Stomach (tissue), 8 donors: ENCODE measurements at regions not wholly inside any gene's neighbourhood (a gene's known extent, or its start where the extent isn't known, plus 50 kb on each side); places are given as distances from the start of the nearest gene placed in this dataset.

ENCODE experiments used
- DNase-seq, 2 donors: peaks; one replicate each; pipeline versions ENCODE4 v3.0.0 to v3.0.0-alpha.2; 2013 to 2019
- H3K27ac ChIP-seq, 5 donors: fragments of 200-600 bp in 4 of 5; sonication (generic) in 4 of 5; one replicate each; pipeline ENCODE4 v1.5.1; 2013 to 2019; ENCODE audit warnings: mild to moderate bottlenecking in 1 of 5, moderate library complexity in 1 of 5
- H3K27me3 ChIP-seq, 3 donors: fragments of 200-600 bp; sonication (generic); one replicate each; pipeline ENCODE4 v1.5.1; 2017 to 2019; ENCODE audit warnings: mixed run types in 1 of 3
- H3K36me3 ChIP-seq, 4 donors: fragments of 200-600 bp; sonication (generic); 1 replicate in 3 of 4; 2 replicates in 1 of 4; pipeline ENCODE4 v1.5.1; 2016 to 2019
- H3K4me1 ChIP-seq, 4 donors: fragments of 200-600 bp; sonication (generic); one replicate each; pipeline ENCODE4 v1.5.1; 2016 to 2019
- H3K4me3 ChIP-seq, 4 donors: fragments of 200-600 bp; sonication (generic) in 3 of 4; one replicate each; pipeline ENCODE4 v1.5.1; 2016 to 2019; ENCODE audit warnings: mild to moderate bottlenecking in 1 of 4
- H3K9me3 ChIP-seq, 4 donors: fragments of 200-600 bp; sonication (generic); one replicate each; pipeline ENCODE4 v1.5.1; 2016 to 2019
- EP300 ChIP-seq: sonication (generic); formaldehyde crosslinking; IDR thresholded peaks from one replicate; pipeline ENCODE4 v1.6.1; 2017; ENCODE audit warnings: antibody characterized with exemption
- POLR2A ChIP-seq, 4 donors: fragments of 450-650 bp; IDR thresholded peaks; one replicate each; pipeline ENCODE4 v1.6.1; 2016; ENCODE audit warnings: antibody characterized with exemption in 4 of 4, control low read depth in 2 of 4, mild to moderate bottlenecking in 1 of 4, moderate library complexity in 1 of 4
- POLR2AphosphoS5 ChIP-seq, 3 donors: sonication (generic); formaldehyde crosslinking; IDR thresholded peaks; one replicate each; pipeline ENCODE4 v1.6.1; 2016; ENCODE audit warnings: antibody characterized with exemption in 3 of 3
- WGBS, 5 donors: extraction: QIAGEN DNeasy Blood & Tissue Kit in 3 of 5; methylation state at CpG; one replicate each; pipeline versions ENCODE4 v1.1.5 to v1.1.7; 2013 to 2018; 5-methylcytosine and 5-hydroxymethylcytosine counted together
- intact Hi-C: fragments of 100-400 bp; cut with DNase I; formaldehyde crosslinking; loops from one replicate; pipeline ENCODE4 v1.15.1; 2023; ENCODE audit warnings: low total_unique reads
- TF ChIP-seq, protein P1 (sequence below), 7 experiments: fragments of 450-650 bp in 4 of 7; fragments of 200-600 bp in 3 of 7; sonication (generic) in 3 of 7; IDR thresholded peaks; one replicate each; pipeline ENCODE4 v1.5.1; 2016 to 2019; ENCODE audit warnings: antibody characterized with exemption in 7 of 7, control low read depth in 2 of 7, mild to moderate bottlenecking in 1 of 7
- donor health status: healthy with polysubstance abuse.
- donor health status: Bipolar disorder and iron deficiency.
- donor health status: healthy.

DNA sequence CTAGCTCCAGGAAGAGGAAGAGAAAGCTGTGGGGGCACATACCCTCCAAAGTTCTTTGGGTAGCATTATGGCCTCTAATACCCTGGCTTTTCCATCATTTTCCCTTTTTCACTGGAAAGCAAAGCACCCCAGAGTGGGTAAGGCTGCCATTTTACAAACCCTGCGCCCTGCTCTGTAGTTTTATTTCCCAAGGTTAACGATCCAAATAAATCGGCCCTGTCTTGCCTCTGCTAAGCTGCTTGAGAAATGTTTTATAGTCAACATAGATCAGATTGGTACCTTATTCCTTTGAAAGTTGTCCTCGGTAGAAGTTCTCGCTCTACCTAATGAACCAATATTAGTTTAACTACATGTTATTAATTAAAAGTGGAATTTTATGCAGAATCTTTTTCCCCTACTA lies 328.2 kb downstream of the NPIPA8 start:
- no peaks in the 10 kb centered on the region for H3K36me3 ChIP-seq
- H3K9me3 ChIP-seq, result peaks cover 0 to 8% (median 3%) of the 10 kb centered on the region in 4 donors
- H3K4me3 ChIP-seq, result no peak overlapping the region
- WGBS, 5 donors, result 85 to 96% (median 93%) methylated on average over 5 of the region's 5 CpGs
- no peak overlapping the region for H3K27ac ChIP-seq
- H3K27me3 ChIP-seq, result no peaks in the 10 kb centered on the region
- TF ChIP-seq POLR2A (IDR thresholded peaks at IDR 0.05) (no peak), POLR2AphosphoS5 (IDR thresholded peaks at IDR 0.05) (no peak), EP300 (no peak)
- TF ChIP-seq, protein P1, sequence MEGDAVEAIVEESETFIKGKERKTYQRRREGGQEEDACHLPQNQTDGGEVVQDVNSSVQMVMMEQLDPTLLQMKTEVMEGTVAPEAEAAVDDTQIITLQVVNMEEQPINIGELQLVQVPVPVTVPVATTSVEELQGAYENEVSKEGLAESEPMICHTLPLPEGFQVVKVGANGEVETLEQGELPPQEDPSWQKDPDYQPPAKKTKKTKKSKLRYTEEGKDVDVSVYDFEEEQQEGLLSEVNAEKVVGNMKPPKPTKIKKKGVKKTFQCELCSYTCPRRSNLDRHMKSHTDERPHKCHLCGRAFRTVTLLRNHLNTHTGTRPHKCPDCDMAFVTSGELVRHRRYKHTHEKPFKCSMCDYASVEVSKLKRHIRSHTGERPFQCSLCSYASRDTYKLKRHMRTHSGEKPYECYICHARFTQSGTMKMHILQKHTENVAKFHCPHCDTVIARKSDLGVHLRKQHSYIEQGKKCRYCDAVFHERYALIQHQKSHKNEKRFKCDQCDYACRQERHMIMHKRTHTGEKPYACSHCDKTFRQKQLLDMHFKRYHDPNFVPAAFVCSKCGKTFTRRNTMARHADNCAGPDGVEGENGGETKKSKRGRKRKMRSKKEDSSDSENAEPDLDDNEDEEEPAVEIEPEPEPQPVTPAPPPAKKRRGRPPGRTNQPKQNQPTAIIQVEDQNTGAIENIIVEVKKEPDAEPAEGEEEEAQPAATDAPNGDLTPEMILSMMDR (IDR thresholded peaks at IDR 0.05), result no peak
- H3K4me1 ChIP-seq, result no peaks in the 10 kb centered on the region
- DNase-seq, result no peak
- intact Hi-C loops, result no loop called here

DNA sequence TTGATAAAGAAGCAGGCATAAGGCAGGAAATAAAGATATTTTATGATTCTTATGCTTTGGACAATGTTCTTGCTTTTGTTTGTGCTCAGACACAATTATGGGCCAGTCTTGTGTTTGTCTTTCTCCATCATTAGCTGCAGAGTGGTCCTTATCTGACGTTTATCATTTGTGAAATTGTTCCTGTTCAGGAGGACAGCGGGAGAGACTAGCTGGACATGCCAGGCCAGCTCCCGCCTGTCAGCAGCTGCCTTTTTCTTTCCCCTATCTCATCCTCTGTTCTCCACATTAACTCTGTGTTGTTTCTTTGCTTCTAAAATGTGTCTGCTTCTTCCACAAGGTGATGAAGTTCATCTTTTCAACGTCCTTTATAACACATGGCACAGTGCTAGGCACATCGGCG lies 333.5 kb downstream of the NPIPA8 start:
- Histone ChIP-seq H3K4me3 (no peak overlapping the region), H3K27ac (no peak overlapping the region), H3K27me3 (no peaks in the 10 kb centered on the region), H3K36me3 (no peaks in the 10 kb centered on the region), H3K9me3 (peaks cover 0 to 8% (median 3%) of the 10 kb centered on the region in 4 donors), H3K4me1 (no peaks in the 10 kb centered on the region)
- DNase-seq, result no peak
- TF ChIP-seq, protein P1 (IDR thresholded peaks at IDR 0.05), result no peak
- TF ChIP-seq POLR2AphosphoS5 (IDR thresholded peaks at IDR 0.05) (no peak), POLR2A (IDR thresholded peaks at IDR 0.05) (no peak), EP300 (no peak)
- WGBS, 5 donors, result 62 to 75% (median 65%) methylated on average over 6 of the region's 6 CpGs
- intact Hi-C loops, result no loop called here

DNA sequence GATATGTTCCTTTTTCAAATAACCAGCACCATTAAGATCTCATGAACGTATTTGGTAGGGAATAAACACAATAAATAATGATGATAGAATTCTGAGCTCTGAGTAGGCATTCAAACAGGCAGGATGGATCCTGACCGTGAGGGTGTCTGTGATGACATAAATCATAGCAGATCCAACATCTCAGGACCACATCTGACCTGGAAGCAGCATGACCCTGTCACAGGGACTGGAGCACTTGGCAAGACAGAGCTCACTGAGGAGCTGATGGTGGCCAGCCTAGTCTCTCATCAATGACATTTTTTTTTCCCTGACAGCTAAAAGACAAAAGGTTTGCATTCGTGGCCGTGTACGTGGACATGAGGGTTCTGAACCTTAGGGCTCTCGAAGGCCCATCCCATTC lies 337.5 kb downstream of the NPIPA8 start:
- H3K4me3 ChIP-seq, result no peak overlapping the region
- no peaks in the 10 kb centered on the region for H3K27me3 ChIP-seq
- 64 to 79% (median 75%) methylated on average over 6 of the region's 6 CpGs for WGBS, 5 donors

DNA sequence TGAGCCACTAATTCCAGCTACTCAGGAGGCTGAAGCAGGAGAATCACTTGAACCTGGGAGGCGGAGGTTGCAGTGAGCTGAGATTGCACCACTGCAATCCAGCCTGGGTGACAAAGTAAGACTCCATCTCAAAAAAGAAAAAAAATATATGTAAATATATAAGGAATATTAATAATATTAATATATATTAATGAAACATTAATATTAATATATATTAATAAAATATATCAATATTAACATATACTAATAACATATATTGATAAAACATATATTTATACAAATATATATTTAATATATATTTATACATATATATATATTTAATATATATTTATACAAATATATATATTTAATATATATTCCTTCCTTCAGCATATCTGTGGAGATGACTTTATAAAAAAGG lies 338.0 kb downstream of the NPIPA8 start:
- intact Hi-C loops, result no loop called here
- Histone ChIP-seq H3K9me3 (peaks cover 0 to 4% (median 0%) of the 10 kb centered on the region in 4 donors), H3K4me1 (no peaks in the 10 kb centered on the region), H3K36me3 (no peaks in the 10 kb centered on the region), H3K27me3 (no peaks in the 10 kb centered on the region), H3K4me3 (no peak overlapping the region), H3K27ac (no peak overlapping the region)
- no peak for DNase-seq
- TF ChIP-seq, protein P1 (IDR thresholded peaks at IDR 0.05), result no peak
- TF ChIP-seq EP300 (no peak), POLR2A (IDR thresholded peaks at IDR 0.05) (no peak), POLR2AphosphoS5 (IDR thresholded peaks at IDR 0.05) (no peak)
- WGBS, 5 donors, result 92 to 100% (median 100%) methylated on average over 1 of the region's 1 CpG

More for the DNA sequence above, 337.5 kb downstream of the NPIPA8 start:
- H3K4me1 ChIP-seq, result no peaks in the 10 kb centered on the region
- intact Hi-C loops, result no loop called here
- no peaks in the 10 kb centered on the region for H3K36me3 ChIP-seq
- peaks cover 0 to 4% (median 0%) of the 10 kb centered on the region in 4 donors for H3K9me3 ChIP-seq
- no peak overlapping the region for H3K27ac ChIP-seq
- DNase-seq, result no peak
- TF ChIP-seq POLR2AphosphoS5 (IDR thresholded peaks at IDR 0.05) (no peak), POLR2A (IDR thresholded peaks at IDR 0.05) (no peak), EP300 (no peak)
- TF ChIP-seq, protein P1 (IDR thresholded peaks at IDR 0.05), result no peak
